ENCODE measurements at regions not wholly inside any gene's neighbourhood (a gene's known extent, or its start where the extent isn't known, plus 50 kb on each side); places are given as distances from the start of the nearest gene placed in this dataset.

DNA sequence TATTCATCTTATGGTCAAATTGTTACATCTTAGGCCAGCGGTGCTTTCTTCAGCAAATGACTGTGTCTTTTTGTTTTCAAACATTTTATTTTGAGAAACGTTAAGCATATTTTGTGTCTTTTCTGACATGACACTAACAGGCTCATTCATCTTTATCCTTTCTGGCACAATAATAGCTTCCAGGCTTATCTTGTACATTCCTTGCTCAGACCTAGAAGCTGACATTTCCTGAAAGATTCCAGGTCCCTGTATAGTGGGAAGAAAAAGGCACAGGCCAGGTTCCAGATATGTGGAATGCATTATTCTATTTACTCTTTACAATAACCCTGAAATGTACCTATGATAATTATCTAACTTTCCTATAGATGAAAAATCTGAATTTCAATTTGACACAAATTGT, 379.1 kb upstream of the B3GAT1 start:
- no peak for DNase-seq

DNA sequence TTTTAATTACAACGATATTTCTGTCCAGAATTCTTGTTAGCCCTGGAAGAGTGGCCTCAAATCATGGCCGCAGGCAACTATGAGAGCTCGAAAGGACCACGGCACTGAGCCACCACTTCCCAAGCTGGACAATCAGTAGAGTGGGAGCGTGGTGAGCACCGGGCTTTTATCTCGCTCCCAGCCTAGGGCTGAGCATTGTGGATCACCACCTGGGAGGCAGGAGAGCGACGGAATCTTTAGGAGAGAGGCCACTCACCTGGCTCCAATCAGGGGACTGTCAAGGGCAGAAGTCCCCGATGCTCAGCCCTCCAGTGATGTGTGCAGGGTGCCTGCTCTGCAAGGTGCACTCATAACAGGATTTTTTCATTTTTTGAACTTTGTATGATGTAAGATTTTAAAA, 377.1 kb upstream of the B3GAT1 start:
- DNase-seq: no peak

DNA sequence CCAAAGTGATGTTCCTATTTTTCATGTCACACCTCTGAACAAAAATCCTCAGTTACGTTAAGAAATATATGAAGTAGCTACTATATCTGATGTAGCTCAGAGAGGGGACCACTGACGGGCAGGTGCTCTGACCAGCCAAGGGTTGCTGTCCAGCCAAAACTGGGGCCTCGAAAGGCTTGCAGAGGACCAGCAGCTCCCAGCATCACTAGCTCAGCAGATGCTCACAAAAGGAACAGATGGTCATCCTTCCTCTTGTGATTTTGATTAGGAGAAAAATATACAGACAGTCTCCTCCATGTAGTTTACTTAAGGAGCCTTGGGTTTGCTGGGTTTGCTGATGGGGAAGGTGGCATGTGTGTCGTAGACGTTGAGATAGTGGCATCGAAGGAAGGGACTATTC, 374.6 kb upstream of the B3GAT1 start:
- peak; percentile 22 for DNase-seq

DNA sequence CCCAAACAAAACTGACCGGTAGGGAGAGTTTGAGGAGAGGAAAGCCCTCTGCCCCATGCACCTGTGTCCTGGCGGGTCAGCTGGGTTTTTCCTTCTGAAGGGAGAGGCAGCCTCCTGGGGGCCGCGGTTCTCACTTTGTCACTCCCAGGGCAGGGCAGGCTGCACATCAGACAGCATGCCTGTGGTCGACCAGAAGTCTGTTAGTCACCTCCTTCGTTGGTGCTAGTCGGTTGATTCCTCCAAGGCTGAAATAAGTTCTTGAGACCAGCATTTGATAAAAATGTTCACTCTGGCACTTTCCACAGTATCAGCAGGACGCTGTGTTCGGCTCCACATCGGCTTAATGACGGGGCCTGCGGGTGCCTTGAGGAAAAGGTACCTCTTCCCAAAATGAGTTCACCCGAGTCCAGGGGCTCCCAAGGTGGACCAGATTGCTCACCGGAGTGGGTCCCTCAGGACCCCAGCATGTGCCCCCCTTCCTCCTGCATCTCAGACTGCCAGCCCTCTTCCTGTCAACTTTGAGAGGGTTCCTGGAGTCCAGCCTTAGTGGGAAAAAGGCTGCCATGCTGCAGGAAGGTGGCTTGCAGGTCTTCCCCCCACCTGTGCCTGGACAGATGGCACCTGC, 373.7 kb upstream of the B3GAT1 start:
- no peak for DNase-seq

DNA sequence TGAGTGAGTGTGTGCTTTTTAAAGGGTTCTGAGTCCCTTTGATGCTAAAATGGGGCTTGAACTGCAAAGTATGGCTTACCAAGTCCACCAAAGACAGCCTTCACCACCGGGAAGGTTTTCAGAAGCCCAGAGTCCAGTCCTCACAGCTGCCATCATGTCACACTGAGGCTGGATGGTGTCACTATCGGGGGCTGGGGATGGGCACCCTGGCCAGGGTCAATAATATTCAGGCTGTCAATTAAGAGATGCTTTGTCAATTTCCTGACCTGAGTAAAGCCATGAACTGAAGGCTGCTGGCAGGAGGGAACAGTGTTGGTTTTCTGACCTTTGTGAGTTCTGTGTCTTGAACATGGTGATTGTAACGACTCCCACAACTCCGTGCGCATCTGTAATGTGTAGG, 373.0 kb upstream of the B3GAT1 start:
- DNase-seq: no peak

DNA sequence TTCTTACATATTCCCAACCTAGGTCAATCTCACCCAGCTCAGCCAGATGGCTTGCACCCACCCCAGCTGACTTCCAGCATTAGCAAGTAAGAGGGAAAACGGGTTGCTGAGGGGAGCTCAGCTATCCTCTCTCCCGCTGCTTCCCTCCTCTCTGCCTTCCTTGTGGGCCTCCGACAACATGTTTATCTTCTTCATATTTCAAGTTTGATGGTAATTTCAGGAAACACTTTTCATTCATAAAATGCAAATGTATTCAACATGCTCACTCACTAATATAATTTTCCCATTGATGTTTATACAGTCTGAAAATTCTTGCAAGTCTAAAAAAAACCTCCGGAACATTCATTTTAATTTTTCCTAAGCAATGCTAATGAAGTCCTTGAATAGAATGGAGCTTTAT, 372.5 kb upstream of the B3GAT1 start:
- no peak for DNase-seq

DNA sequence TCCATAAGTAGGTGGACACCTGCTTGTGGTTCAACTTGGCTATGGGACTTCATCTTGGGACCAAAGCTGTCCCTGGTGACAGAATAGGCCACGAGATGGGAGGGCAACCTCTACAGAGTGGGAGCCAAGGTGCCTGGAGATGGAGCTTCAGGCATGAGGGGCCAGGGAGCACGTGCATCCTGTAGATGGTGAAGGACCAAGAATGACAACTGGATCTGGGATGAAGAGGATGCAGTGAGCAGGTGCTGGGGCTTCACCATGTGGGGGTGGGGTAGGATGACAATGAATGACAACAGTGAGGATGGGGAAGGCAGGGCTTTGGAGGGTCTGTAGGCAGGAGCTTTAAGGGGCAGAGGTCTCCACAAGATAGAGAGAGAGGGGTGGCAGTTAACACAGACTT, 372.0 kb upstream of the B3GAT1 start:
- DNase-seq: no peak

DNA sequence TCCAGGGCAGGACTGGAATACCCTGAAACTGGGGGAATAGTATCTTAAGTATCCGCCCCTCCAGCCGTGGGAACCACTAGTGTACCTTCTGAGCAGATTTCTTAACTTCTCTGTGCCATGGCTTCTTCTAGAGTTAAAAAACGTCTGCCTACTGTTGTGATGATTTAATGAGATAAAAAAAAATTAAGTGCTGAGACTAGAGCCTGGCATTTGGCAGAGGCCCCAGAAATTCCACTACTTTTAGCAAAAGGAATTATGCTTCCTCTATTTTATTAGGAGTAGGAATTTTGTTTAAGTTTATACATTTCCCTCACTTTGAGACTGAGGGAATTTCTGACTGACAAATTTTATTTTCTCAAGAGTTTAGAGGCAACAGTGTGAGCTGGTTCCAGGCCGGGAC, 371.2 kb upstream of the B3GAT1 start:
- no peak for DNase-seq

DNA sequence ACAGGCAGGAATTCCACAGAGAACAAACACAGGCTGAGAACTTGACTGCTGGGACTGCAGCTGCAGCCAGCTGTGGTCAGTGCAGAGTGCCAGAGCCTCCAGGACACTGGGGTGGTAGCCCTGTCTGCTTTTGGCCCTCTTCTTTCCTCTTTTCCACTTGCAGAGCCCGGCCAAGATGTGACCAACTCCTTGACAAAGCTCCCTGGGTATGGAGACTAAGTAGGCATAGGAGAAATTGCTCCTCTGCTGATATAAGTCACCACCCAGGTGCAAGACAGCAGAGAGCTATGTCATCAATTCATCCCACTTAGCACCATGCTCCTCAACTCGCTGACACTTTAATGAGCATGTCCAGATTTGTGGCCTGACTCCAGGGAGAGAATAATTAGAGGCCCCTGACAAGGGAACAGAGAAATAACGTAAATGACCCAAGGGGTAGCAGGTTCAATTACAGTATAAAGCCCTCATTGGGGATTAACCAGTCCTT, 369.4 kb upstream of the B3GAT1 start:
- DNase-seq: peak; percentile 19

DNA sequence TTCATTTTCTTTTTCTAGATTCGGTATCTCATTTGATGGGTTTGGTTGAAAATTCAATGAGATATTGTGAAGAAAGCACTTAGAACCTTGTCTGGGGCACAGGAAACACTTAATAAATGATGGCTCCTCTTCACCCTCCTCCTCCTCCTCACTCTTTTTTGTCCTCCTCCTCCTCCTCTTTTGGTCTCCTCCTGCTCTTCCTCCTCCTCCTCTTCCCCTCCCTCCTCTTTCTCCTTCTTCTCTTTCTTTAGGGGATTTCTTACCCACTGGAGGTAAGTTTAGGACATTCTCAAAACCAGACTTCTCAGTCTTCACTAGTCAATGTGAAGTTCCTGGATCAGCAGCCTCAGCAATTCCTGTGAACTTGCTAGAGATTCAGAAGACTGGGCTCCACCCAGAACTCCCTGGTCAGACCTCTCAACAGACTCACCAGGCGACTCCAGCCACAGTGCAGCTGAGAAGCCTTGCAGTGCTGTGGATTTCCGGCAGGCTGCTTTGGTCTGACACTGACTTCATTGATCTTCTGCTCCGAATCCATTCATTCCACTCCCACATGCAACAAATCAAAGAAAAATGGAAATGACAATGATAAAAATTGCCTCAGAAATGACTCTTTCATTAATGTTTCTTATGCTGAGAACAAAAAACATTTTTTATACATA, 368.6 kb upstream of the B3GAT1 start:
- DNase-seq: no peak

DNA sequence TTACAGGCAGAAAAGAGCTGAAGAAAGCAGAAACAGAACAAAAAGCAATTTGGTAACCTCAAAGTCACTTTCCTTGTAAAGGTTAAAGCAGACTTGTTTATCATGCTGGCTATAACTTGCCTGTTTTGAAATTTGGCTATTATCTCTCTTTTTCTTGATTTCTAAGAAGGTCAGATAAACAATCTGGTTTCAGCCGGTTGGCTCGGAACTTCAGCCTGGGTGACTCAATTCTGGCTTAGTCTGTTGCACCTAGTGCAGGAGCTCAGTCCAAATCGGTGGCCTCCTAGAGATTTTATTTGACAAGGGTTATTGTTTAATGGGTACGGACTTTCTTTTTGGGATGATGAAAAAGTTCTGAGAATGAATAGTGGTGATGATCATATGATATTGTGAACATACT, 367.1 kb upstream of the B3GAT1 start:
- no peak for DNase-seq

DNA sequence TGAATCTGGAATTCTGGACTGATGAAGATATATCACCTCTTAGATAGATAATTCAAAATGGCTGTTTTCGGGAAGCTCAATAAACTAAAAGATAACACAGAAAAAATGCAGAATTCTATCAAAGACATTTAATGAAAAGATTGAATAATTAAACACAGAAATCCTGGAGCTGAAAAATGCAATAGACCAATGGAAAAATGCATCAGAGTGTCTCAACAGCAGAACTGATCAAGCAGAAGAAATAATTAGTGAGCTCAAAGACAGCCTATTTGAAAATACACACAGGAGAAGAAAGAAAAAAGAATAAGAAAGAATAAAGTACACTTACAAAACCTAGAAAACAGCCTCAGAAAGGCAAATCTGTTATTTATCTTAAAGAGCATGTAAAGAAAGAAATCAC, 356.4 kb upstream of the B3GAT1 start:
- no peak for DNase-seq

DNA sequence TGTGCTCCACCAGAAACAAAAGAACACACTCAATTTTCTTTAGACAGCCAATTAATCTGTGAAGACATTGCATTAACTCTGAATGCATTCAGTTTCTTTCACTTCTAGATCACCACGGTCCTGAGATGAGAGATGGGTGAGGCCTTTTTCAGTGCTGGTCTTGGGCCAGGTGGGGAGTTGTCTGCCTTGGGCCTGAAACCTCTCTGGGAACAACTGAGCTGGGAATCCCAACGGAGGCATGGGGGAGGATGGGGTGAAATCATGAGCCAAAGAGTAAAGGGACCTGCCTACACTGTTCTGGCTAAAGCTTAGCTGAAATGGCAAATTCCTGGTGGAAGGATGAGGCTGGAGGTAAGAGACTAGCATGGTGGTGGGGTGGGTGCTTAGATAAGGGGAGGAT, 353.5 kb upstream of the B3GAT1 start:
- no peak for DNase-seq

DNA sequence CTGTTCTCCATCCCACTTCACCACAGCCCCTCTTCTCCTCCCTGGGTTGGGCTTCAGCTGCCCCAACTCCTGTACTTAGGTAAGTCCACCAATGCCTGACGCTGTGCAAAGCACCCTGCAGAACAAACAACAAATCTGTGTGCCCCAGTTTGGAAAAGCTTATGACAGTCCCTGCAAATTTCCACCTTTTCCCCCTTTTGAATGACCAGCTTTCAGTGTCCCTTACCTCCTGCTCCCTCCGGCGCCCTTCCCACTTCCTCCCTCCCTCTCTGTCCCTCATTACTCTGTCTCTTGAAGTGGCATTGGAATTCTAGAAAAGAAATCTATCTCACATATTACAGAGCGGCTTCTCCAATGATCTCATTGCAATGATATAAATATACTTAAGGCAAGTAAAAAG, 352.9 kb upstream of the B3GAT1 start:
- no peak for DNase-seq

DNA sequence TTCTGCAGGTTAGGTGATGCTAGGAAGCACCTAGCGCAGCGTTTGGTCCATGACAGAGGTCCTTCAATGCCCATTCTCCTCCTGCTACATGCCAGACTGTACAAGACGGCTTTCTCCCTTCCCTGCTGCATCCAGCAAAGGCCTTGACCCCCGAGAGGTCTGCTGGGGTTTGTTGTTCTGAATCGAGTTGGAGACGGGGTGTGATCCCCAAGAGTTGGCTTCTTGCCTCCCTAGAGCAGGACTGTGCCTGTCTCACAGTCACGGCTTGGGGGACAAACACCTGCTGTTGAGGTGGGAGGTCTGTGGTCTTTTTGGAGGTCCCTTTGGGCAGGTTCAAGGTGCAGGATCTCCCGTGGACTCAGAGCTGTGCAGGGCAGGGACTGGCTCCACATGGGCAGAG, 352.3 kb upstream of the B3GAT1 start:
- no peak for DNase-seq

DNA sequence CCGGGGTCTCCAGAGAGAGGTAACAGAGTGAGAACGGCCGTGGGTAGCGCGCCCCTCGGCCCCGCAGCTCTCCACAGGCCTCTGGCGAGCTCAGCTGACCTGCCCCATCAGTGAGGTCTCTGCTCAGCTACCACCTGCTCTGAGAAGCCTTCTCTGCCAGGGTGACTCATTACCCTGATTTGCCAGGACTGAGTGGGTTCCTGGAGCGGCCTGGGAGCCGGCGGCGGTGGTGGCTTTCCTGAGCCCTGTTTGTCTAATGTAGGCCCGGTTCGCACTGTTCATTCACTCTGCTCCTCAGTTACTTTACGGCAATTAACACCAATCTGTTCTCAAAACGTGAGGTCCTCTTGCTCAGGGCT, 351.0 kb upstream of the B3GAT1 start:
- no peak for DNase-seq

DNA sequence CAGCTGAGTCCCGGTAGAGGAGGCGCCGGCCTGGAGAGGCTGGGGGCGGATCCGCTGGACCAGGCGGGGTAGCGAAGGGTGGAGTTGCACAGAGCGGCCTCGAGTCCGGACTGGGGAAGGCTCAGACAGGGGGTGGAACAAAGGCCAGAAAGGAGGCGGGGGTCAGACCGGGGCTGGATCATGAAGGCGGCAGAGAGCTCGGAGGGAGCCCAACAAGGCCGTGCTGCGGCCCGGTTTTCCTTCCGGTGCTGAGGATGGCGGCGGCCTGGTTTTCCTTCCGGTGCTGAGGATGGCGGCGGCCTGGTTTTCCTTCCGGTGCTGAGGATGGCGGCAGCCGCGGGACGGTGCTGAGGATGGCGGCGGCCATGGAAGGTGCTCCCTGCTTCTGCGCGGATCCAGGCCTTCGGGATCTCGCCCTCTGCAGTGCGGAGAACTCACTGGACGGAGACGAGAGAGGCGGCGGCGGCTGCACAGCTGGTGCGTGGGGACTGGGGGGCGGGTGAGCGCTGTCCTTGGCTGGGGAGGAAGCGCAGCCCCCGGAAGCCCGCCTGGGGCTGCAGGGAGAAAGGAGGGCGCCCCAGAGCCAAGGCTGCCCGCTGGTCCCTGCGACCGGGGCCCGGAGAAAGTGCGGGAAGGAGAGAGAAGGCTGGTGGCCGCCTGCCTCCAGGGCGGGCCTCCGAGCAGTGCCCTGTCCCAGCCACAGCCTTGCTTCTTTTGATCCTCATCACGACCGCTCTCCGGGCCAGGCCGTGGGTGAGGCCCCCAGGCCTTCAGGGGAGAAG, 350.4 kb upstream of the B3GAT1 start:
- DNase-seq: no peak

DNA sequence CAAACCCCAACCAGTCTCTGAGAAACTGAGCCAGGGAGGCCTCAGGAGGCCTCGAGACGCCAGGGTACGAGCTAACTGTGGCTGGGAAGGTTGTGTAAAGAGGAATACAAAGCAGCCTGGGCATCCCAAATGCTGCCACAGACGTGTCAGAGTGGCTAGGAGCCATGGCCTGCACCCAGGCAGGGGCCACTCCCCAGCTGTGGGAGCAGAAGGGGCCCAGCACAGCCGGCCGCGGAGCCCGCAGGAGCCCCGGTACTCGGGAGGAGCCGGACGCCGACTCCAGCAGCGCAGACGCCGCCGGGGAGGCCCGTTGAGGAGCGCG, 349.8 kb upstream of the B3GAT1 start:
- no peak for DNase-seq

DNA sequence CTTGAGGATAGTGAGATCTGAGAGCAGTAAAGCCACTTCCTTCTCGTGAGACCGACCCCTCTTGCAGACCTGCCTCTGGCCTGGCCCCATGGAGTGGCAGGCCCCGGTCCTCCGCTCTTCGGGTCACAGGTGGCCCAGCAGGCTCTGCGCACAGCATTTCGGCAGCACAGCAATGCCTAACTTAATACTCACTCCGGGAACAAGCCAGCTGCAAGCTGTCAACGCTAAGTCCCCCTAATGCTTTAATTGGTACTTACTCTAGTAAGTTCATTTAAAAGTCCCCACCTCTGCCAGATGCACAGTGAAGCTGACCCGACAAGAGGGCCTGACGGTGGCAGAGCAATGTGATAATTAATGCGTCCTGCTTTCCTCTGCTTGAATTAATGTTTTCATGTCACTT, 349.3 kb upstream of the B3GAT1 start:
- DNase-seq: peak; percentile 91

DNA sequence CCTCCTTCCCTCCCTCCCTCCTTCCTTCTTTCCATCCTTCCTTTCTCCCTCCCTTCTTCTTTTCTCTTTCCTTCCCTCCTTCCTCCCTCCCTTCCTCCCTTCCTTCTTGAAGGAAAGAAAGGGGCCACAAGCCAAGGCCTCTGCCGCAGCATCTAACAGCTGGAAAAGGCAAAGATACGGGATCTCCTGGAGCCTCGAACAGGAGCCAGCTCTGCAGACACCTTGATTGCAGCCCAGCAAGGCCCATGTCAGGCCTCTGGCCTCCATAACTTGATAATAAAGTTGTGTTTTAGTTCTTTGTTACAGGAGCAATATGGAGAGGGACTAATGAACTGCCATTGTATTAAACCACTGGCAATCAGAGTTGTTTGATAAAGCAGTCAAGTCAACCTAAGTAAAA, 348.9 kb upstream of the B3GAT1 start:
- no peak for DNase-seq

DNA sequence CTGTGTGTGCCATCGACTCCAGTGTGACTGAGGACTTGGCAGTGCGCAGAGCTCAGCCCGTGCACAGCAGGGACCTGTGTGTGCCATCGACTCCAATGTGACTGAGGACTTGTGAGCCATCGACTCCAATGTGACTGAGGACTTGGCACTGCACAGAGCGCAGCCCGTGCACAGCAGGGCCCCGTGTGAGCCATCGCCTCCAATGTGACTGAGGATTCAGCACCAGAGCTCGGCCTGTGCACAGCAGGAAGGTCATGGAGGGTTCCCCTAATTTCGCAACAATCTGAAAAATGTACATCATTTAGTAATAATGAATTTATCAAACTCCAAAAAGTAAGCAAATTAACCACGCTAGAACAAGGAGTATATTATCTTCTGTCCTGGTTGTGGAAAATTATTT, 348.3 kb upstream of the B3GAT1 start:
- no peak for DNase-seq

DNA sequence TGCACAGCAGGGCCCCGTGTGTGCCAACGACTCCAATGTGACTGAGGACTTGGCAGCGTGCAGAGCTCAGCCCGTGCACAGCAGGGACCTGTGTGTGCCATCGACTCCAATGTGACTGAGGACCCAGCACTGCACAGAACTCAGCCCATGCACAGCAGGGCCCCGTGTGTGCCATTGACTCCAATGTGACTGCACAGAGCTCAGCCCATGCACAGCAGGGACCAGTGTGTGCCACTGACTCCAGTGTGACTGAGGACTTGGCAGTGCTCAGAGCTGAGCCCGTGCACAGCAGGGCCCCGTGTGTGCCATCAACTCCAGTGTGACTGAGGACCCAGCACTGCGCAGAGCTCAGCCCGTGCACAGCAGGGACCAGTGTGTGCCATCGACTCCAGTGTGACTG, 347.8 kb upstream of the B3GAT1 start:
- no peak for DNase-seq

DNA sequence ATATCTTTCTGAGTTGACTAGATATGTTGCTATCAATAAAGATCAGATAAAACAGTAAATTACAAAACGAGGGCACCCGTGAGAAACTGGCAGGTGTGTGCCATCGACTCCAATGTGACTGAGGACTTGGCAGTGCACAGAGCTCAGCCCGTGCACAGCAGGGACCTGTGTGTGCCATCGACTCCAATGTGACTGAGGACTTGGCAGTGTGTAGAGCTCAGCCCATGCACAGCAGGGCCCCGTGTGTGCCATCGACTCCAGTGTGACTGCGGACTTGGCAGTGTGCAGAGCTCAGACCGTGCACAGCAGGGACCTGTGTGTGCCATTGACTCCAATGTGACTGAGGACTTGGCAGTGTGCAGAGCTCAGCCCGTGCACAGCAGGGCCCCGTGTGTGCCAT, 347.2 kb upstream of the B3GAT1 start:
- DNase-seq: no peak

DNA sequence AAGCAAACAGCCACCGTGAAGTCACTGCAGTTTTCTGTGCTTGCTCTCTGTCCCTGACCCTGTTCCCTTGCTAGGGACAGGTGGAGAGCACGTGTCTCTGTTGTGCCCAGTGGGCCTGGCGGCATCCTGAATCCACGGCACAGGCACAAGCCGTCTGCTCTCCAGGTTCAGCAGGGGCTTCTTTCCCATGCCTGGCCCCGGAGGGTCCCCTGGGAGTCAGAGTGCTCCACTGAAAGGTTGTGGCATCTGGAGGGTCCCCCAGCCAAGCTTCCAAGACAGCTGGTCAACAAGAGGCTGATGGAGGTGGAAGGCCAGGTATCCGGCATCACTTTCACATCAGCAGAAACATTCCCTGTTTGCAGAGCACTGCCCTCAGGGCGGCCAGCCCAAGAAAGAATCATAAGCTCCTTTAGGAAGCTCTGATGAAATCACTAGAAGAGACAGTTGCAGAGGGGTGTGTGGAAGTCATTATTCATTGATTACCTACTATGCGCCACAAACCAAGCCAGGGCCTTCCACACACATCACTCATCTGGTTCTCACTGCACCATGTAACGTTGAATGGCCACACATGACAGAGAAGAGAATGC, 346.4 kb upstream of the B3GAT1 start:
- no peak for DNase-seq

Data from NCI-H524 treated with DMSO at 0.1 percent for 48 hours (cell line).